HEK293T (cell line): ENCODE measurements at regions not wholly inside any gene's neighbourhood (a gene's known extent, or its start where the extent isn't known, plus 50 kb on each side); places are given as distances from the start of the nearest gene placed in this dataset.
A peak's percentile ranks its signal among the peaks of the same experiment; 100 is the strongest.

Experiments used
- ARNT ChIP-seq: fragments of 450-650 bp; IDR thresholded peaks from 2 replicates; pipeline ENCODE4 v1.6.1; 2017; ENCODE audit warnings: mild to moderate bottlenecking
- BHLHE40 ChIP-seq: fragments of 450-650 bp; IDR thresholded peaks from 2 replicates; pipeline ENCODE4 v1.6.1; 2016; ENCODE audit warnings: mild to moderate bottlenecking, moderate library complexity, borderline replicate concordance
- FOXA1 ChIP-seq: fragments of 450-650 bp; IDR thresholded peaks from 2 replicates; pipeline ENCODE4 v1.6.1; 2016; ENCODE audit warnings: mild to moderate bottlenecking
- FOXK2 ChIP-seq: fragments of 450-650 bp; IDR thresholded peaks from 2 replicates; pipeline ENCODE4 v1.6.1; 2016; ENCODE audit warnings: mild to moderate bottlenecking
- FOXM1 ChIP-seq: fragments of 450-650 bp; IDR thresholded peaks from 2 replicates; pipeline ENCODE4 v1.6.1; 2017; ENCODE audit warnings: mild to moderate bottlenecking, borderline replicate concordance
- HDGF ChIP-seq: fragments of 450-650 bp; IDR thresholded peaks from 2 replicates; pipeline ENCODE4 v1.6.1; 2017; ENCODE audit warnings: antibody characterized with exemption, borderline replicate concordance
- LEF1 ChIP-seq: fragments of 450-650 bp; IDR thresholded peaks from 2 replicates; pipeline ENCODE4 v1.6.1; 2017; ENCODE audit warnings: mild to moderate bottlenecking, borderline replicate concordance
- NFRKB ChIP-seq: fragments of 450-650 bp; IDR thresholded peaks from 2 replicates; pipeline ENCODE4 v1.6.1; 2016; ENCODE audit warnings: mild to moderate bottlenecking, moderate library complexity
- PKNOX1 ChIP-seq: fragments of 450-650 bp; IDR thresholded peaks from 2 replicates; pipeline ENCODE4 v1.6.1; 2016
- SUZ12 ChIP-seq: fragments of 450-650 bp; IDR thresholded peaks from 2 replicates; pipeline ENCODE4 v1.6.1; 2016; ENCODE audit warnings: mild to moderate bottlenecking
- ZNF384 ChIP-seq: fragments of 450-650 bp; IDR thresholded peaks from 2 replicates; pipeline ENCODE4 v1.6.1; 2016

GRCh38 chr22:48089601-48090331 is 1327.3 kb downstream of the TBC1D22A start:
- TF ChIP-seq LEF1 = no peak
- no peak for TF ChIP-seq NFRKB
- TF ChIP-seq FOXA1 = no peak
- TF ChIP-seq ZNF384 = no peak
- no peak for TF ChIP-seq FOXK2
- no peak for TF ChIP-seq BHLHE40
- TF ChIP-seq PKNOX1 = peak; percentile 45
- TF ChIP-seq FOXM1 = no peak
- TF ChIP-seq ARNT = no peak
- TF ChIP-seq HDGF = no peak
- TF ChIP-seq SUZ12 = no peak
